H1 (cell line): ENCODE measurements at regions not wholly inside any gene's neighbourhood (a gene's known extent, or its start where the extent isn't known, plus 50 kb on each side); places are given as distances from the start of the nearest gene placed in this dataset.

Source experiments
- CTCF ChIA-PET: fragments of 300-600 bp; sonication (Branson Sonifier 250); formaldehyde crosslinking; loops from one replicate; lab custom pipeline; 2021; ENCODE audit not compliant: partially characterized antibody; lab: Charles Lee
- POLR2A ChIA-PET: fragments of 300-600 bp; sonication (Branson Sonifier 250); formaldehyde crosslinking; loops from one replicate; lab custom pipeline; 2021; ENCODE audit warnings: inconsistent platforms; ENCODE audit not compliant: partially characterized antibody; lab: Charles Lee
- DNase-seq, 2 experiments: peaks; one replicate each; pipeline versions ENCODE4 v3.0.0 to v3.0.0-alpha.2; 2010 to 2022; ENCODE audit warnings: low spot score in 2 of 2, low read depth in 1 of 2, mixed read lengths in 1 of 2
- FAIRE-seq: peaks from 2 replicates; lab custom pipeline; 2011; peaks lifted over from hg19 to GRCh38; lab: Jason Lieb, UNC
- H2AFZ ChIP-seq: 2 replicates; pipeline ENCODE4 v1.8.1; 2012; ENCODE audit warnings: low read length, inconsistent platforms
- H2AK5ac ChIP-seq: 2 replicates; pipeline ENCODE4 v1.6.1; 2013; ENCODE audit warnings: low read depth, low read length
- H2BK120ac ChIP-seq: replicated peaks from 2 replicates; pipeline ENCODE3; 2013; ENCODE audit warnings: low read depth, low read length, inconsistent platforms
- H2BK12ac ChIP-seq: 2 replicates; pipeline ENCODE4 v1.6.1; 2013; ENCODE audit warnings: low read depth, low read length
- H2BK15ac ChIP-seq: 2 replicates; pipeline ENCODE4 v1.6.1; 2013; ENCODE audit warnings: low read length
- H2BK20ac ChIP-seq: 2 replicates; pipeline ENCODE4 v1.6.1; 2013; ENCODE audit warnings: low read length
- H2BK5ac ChIP-seq: 2 replicates; pipeline ENCODE4 v1.6.1; 2013; ENCODE audit warnings: low read depth, low read length
- H3K14ac ChIP-seq: 2 replicates; pipeline ENCODE4 v1.6.1; 2013; ENCODE audit warnings: inconsistent platforms; ENCODE audit not compliant: insufficient read length
- H3K18ac ChIP-seq: 2 replicates; pipeline ENCODE4 v1.6.1; 2013; ENCODE audit warnings: low read length; ENCODE audit errors: extremely low read depth
- H3K23ac ChIP-seq: 2 replicates; pipeline ENCODE4 v1.6.1; 2013; ENCODE audit warnings: inconsistent platforms; ENCODE audit not compliant: insufficient read length
- H3K23me2 ChIP-seq: 2 replicates; pipeline ENCODE4 v1.6.1; 2013; ENCODE audit warnings: low read depth, low read length
- H3K27ac ChIP-seq: 2 replicates; pipeline ENCODE4 v1.6.1; 2011; ENCODE audit warnings: low read depth, low read length, inconsistent platforms
- H3K27me3 ChIP-seq, 4 experiments: replicated peaks in 1 of 4; 1 replicate in 1 of 4; 2 replicates in 3 of 4; pipeline versions ENCODE4 v1.6.1 to v1.8.1; 2011 to 2013; ENCODE audit warnings: low read length in 3 of 4, mild to moderate bottlenecking in 3 of 4, inconsistent platforms in 2 of 4, mixed read lengths in 2 of 4, moderate library complexity in 1 of 4; ENCODE audit not compliant: control insufficient read depth in 3 of 4, insufficient read depth in 3 of 4; ENCODE audit errors: extremely low read depth in 1 of 4
- H3K36me3 ChIP-seq, 4 experiments: 2 replicates each; pipeline versions ENCODE4 v1.6.1 to v1.8.1; 2011 to 2013; ENCODE audit warnings: mild to moderate bottlenecking in 4 of 4, low read length in 3 of 4, moderate library complexity in 2 of 4, control low read depth in 1 of 4, inconsistent platforms in 1 of 4; ENCODE audit not compliant: insufficient read depth in 4 of 4, control insufficient read depth in 2 of 4
- H3K4ac ChIP-seq: replicated peaks from 2 replicates; pipeline ENCODE3; 2013; ENCODE audit warnings: low read length, low read depth, mixed read lengths, inconsistent platforms; ENCODE audit not compliant: insufficient read length
- H3K4me1 ChIP-seq, 4 experiments: replicated peaks in 1 of 4; 1 replicate in 1 of 4; 2 replicates in 3 of 4; pipeline versions ENCODE4 v1.6.1 to v1.8.1; 2011 to 2013; ENCODE audit warnings: low read length in 3 of 4, inconsistent platforms in 2 of 4, mixed read lengths in 1 of 4; ENCODE audit not compliant: insufficient read depth in 4 of 4, control insufficient read depth in 3 of 4
- H3K4me2 ChIP-seq, 2 experiments: 2 replicates each; pipeline versions ENCODE4 v1.6.1 to v1.8.1; 2011 to 2013; ENCODE audit warnings: low read depth in 2 of 2, low read length in 2 of 2, control low read depth in 1 of 2, inconsistent platforms in 1 of 2, mild to moderate bottlenecking in 1 of 2; ENCODE audit not compliant: insufficient read depth in 1 of 2
- H3K4me3 ChIP-seq, 4 experiments: fragments of 200-600, 300-600 bp in 1 of 4; sonication (generic), shearing (Covaris generic), sonication (Bioruptor Twin) in 1 of 4; 2 replicates each; pipeline versions ENCODE4 v1.5.1 to v1.8.1; 2011 to 2016; ENCODE audit warnings: low read length in 4 of 4, low read depth in 3 of 4, control low read depth in 2 of 4, inconsistent platforms in 2 of 4, mild to moderate bottlenecking in 2 of 4, mixed read lengths in 1 of 4, moderate library complexity in 1 of 4; ENCODE audit not compliant: insufficient read depth in 2 of 4; ENCODE audit errors: extremely low read depth in 1 of 4
- H3K56ac ChIP-seq: replicated peaks from 2 replicates; pipeline ENCODE3; 2013; ENCODE audit warnings: low read depth, mild to moderate bottlenecking, mixed read lengths, low read length, inconsistent platforms; ENCODE audit not compliant: insufficient read length
- H3K79me1 ChIP-seq: 2 replicates; pipeline ENCODE4 v1.6.1; 2013; ENCODE audit warnings: low read depth, low read length, control low read depth
- H3K79me2 ChIP-seq, 2 experiments: 2 replicates each; pipeline versions ENCODE4 v1.6.1 to v1.8.1; 2012 to 2013; ENCODE audit warnings: low read length in 2 of 2, mild to moderate bottlenecking in 2 of 2, inconsistent platforms in 1 of 2; ENCODE audit not compliant: insufficient read depth in 2 of 2, control insufficient read depth in 1 of 2
- H3K9ac ChIP-seq, 4 experiments: replicated peaks in 1 of 4; 1 replicate in 1 of 4; 2 replicates in 3 of 4; pipeline versions ENCODE4 v1.6.1 to v1.8.1; 2011 to 2013; ENCODE audit warnings: low read depth in 3 of 4, low read length in 3 of 4, control low read depth in 2 of 4, mild to moderate bottlenecking in 2 of 4, moderate library complexity in 2 of 4, inconsistent platforms in 1 of 4; ENCODE audit errors: extremely low read depth in 1 of 4
- H3K9me3 ChIP-seq, 2 experiments: 2 replicates each; pipeline versions ENCODE4 v1.6.1 to v1.8.1; 2012 to 2013; ENCODE audit warnings: mild to moderate bottlenecking in 2 of 2, moderate library complexity in 2 of 2, control low read depth in 1 of 2, inconsistent platforms in 1 of 2, low read depth in 1 of 2, low read length in 1 of 2, mixed read lengths in 1 of 2; ENCODE audit not compliant: insufficient read depth in 2 of 2
- H4K20me1 ChIP-seq, 2 experiments: replicated peaks in 1 of 2; 2 replicates each; pipeline versions ENCODE3 to v1.8.1; 2011 to 2013; ENCODE audit warnings: inconsistent platforms in 2 of 2, low read length in 2 of 2, mild to moderate bottlenecking in 1 of 2; ENCODE audit not compliant: insufficient read depth in 2 of 2, control insufficient read depth in 1 of 2
- H4K5ac ChIP-seq: 2 replicates; pipeline ENCODE4 v1.6.1; 2013; ENCODE audit warnings: low read length, low read depth, mixed read lengths, inconsistent platforms; ENCODE audit not compliant: insufficient read length
- H4K8ac ChIP-seq: 2 replicates; pipeline ENCODE4 v1.8.0; 2013; ENCODE audit warnings: mild to moderate bottlenecking, moderate library complexity, low read length, inconsistent platforms; ENCODE audit not compliant: insufficient read depth; ENCODE audit errors: extremely low read depth
- H4K91ac ChIP-seq: replicated peaks from 2 replicates; pipeline ENCODE3; 2013; ENCODE audit warnings: low read length, mixed read lengths, inconsistent platforms; ENCODE audit not compliant: insufficient read length
- BCL11A ChIP-seq, 2 experiments: IDR thresholded peaks; one replicate each; pipeline ENCODE4 v1.6.1; 2011; ENCODE audit warnings: low read depth in 2 of 2, low read length in 2 of 2, mild to moderate bottlenecking in 2 of 2
- CHD1 ChIP-seq: IDR thresholded peaks from 2 replicates; pipeline ENCODE4 v1.6.1; 2012; ENCODE audit warnings: low read depth, low read length, improper control_type of control experiment
- CREB1 ChIP-seq: IDR thresholded peaks from 2 replicates; pipeline ENCODE4 v1.6.1; 2012; ENCODE audit warnings: inconsistent platforms
- EZH2 ChIP-seq: fragments of 200-600 bp; sonication (generic); IDR thresholded peaks from 2 replicates; pipeline ENCODE4 v1.7.1; 2012; ENCODE audit warnings: low read depth, mild to moderate bottlenecking, moderate library complexity, low read length, inconsistent platforms; ENCODE audit not compliant: severe bottlenecking
- GTF2F1 ChIP-seq: IDR thresholded peaks from 2 replicates; pipeline ENCODE4 v1.6.1; 2012; ENCODE audit warnings: low read depth, low read length, improper control_type of control experiment, borderline replicate concordance
- KDM5A ChIP-seq: fragments of 200-600 bp; IDR thresholded peaks from 2 replicates; pipeline ENCODE4 v1.7.1; 2012; ENCODE audit warnings: mild to moderate bottlenecking, low read length, inconsistent platforms, mixed read lengths
- NRF1 ChIP-seq: IDR thresholded peaks from 2 replicates; pipeline ENCODE4 v1.6.1; 2011; ENCODE audit warnings: mild to moderate bottlenecking, low read depth, low read length, improper control_type of control experiment
- RNF2 ChIP-seq: fragments of 200-900, 300-1000 bp; sonication (generic); IDR thresholded peaks from 2 replicates; pipeline ENCODE4 v1.7.1; 2016; ENCODE audit warnings: borderline replicate concordance, low read depth, mild to moderate bottlenecking, antibody characterized with exemption, low read length; ENCODE audit not compliant: poor library complexity, severe bottlenecking; ENCODE audit errors: missing control alignments
- SAP30 ChIP-seq: fragments of 300-600 bp; sonication (generic); IDR thresholded peaks from 2 replicates; pipeline ENCODE4 v1.7.1; 2012; ENCODE audit warnings: low read length, moderate library complexity, mild to moderate bottlenecking, inconsistent platforms; ENCODE audit not compliant: insufficient read depth, insufficient replicate concordance
- SIRT6 ChIP-seq: IDR thresholded peaks from one replicate; pipeline ENCODE4 v1.7.1; 2012; ENCODE audit warnings: low read length, inconsistent platforms
- WGBS, 2 experiments: shearing (Covaris generic) in 1 of 2; methylation state at CpG; one replicate each; pipeline versions ENCODE4 v1.1.6 to v1.1.7; 2013 to 2015; ENCODE audit warnings: low lambda C conversion rate in 2 of 2, mixed read lengths in 2 of 2, inconsistent platforms in 1 of 2, low coverage in 1 of 2, missing lambda C conversion rate in 1 of 2; ENCODE audit not compliant: insufficient replicate concordance in 2 of 2, insufficient coverage in 1 of 2, insufficient read length in 1 of 2; ENCODE audit errors: extremely low coverage in 1 of 2, missing lambda C conversion rate in 1 of 2; 5-methylcytosine and 5-hydroxymethylcytosine counted together

DNA sequence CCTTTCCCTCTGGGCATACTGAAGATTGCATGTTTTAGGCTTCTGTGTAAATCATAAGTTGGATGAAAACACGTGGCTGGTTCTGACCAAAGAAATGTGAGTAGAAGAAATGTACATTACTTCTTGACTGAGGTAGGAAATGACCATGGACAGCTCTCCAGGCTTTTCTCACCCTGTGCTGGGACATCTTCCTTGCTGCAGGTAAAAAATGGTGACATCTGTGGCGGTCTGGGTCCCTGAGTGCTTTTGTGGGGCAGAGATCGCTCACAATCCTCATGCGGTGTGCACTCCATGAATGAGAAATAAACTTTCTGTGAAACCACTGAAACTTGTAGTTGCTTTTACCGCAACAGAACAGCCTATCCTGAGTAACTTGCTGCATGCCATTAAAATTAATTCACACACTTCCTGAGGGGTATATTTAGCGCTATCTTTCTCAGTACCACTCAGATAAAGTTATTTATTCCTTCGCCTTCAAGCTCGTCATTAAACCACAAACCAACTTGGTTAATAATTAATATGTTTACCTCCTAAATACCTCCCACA is 730.4 kb downstream of the EFNA5 start:
- no peak overlapping the region for H4K8ac ChIP-seq
- H3K23ac ChIP-seq: no peak overlapping the region
- H3K27me3 ChIP-seq: no peaks in the 10 kb centered on the region
- ChIA-PET POLR2A (interaction anchor here (0.6 kb wide), 1 partner anchor 294 kb away, joined by 3 read pairs; no protein-coding TSS in a partner anchor), CTCF (no interaction called here)
- H2BK5ac ChIP-seq: no peak overlapping the region
- H3K27ac ChIP-seq: no peak overlapping the region
- no peaks in the 10 kb centered on the region for H4K20me1 ChIP-seq
- H3K4me2 ChIP-seq: no peak overlapping the region
- no peak overlapping the region for H3K18ac ChIP-seq
- no peak overlapping the region for H3K56ac ChIP-seq
- H3K9me3 ChIP-seq: no peaks in the 10 kb centered on the region
- H4K5ac ChIP-seq: no peak overlapping the region
- no peaks in the 10 kb centered on the region for H3K79me2 ChIP-seq
- H2AFZ ChIP-seq: no peak overlapping the region
- no peak overlapping the region for H4K91ac ChIP-seq
- FAIRE-seq (no peak), DNase-seq (no peak)
- no peak overlapping the region for H3K14ac ChIP-seq
- H3K23me2 ChIP-seq: no peaks in the 10 kb centered on the region
- 89% methylated on average over 8 of the region's 8 CpGs; no CpG with 5 or more reads in 1 of the 2 experiments for WGBS, 2 experiments
- H3K36me3 ChIP-seq: no peaks in the 10 kb centered on the region; a peak in 1 of 8 replicates
- H3K9ac ChIP-seq: no peak overlapping the region
- no peaks in the 10 kb centered on the region for H3K79me1 ChIP-seq
- no peak overlapping the region for H2BK20ac ChIP-seq
- no peaks in the 10 kb centered on the region for H3K4me1 ChIP-seq
- TF ChIP-seq EZH2: no peak
- no peak for TF ChIP-seq CREB1
- TF ChIP-seq CHD1: no peak
- TF ChIP-seq RNF2: no peak
- no peak for TF ChIP-seq GTF2F1
- no peak for TF ChIP-seq SIRT6
- TF ChIP-seq BCL11A (IDR thresholded peaks at IDR 0.05; ENCODE audit: low read depth in 2 of 2, low read length in 2 of 2): no peak
- no peak for TF ChIP-seq KDM5A
- no peak for TF ChIP-seq SAP30
- no peak for TF ChIP-seq NRF1
- no peak overlapping the region for H3K4ac ChIP-seq
- no peak overlapping the region for H2BK15ac ChIP-seq
- no peak overlapping the region for H2BK120ac ChIP-seq
- no peak overlapping the region for H3K4me3 ChIP-seq
- no peak overlapping the region for H2BK12ac ChIP-seq
- H2AK5ac ChIP-seq: no peak overlapping the region
